ENCODE measurements at regions not wholly inside any gene's neighbourhood (a gene's known extent, or its start where the extent isn't known, plus 50 kb on each side); places are given as distances from the start of the nearest gene placed in this dataset.

DNA sequence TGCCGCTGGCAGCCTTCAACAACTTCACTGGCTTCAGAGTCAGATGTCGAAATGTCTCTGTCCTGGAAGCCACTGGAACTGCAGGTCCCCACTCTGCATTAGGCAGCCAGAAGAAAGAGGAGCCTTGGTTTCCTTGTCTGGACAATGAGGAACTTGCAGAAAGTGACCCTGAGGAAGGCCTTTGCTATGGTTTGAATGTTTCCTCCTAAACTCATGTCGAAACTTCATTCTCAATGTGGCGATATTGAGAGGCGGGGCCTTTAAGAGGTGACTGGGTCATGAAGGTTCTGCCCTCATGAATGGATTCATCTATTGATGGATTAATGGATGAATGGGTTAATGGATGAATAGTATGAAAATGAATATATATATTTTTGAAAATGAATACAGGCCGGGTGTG lies 61.6 kb upstream of the GPR26 start:
- TF ChIP-seq, protein P1, sequence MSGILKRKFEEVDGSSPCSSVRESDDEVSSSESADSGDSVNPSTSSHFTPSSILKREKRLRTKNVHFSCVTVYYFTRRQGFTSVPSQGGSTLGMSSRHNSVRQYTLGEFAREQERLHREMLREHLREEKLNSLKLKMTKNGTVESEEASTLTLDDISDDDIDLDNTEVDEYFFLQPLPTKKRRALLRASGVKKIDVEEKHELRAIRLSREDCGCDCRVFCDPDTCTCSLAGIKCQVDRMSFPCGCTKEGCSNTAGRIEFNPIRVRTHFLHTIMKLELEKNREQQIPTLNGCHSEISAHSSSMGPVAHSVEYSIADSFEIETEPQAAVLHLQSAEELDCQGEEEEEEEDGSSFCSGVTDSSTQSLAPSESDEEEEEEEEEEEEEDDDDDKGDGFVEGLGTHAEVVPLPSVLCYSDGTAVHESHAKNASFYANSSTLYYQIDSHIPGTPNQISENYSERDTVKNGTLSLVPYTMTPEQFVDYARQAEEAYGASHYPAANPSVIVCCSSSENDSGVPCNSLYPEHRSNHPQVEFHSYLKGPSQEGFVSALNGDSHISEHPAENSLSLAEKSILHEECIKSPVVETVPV (CRISPR knock-in tag; IDR thresholded peaks at IDR 0.05): no peak
- no peak for TF ChIP-seq SNAI2 (CRISPR knock-in tag; IDR thresholded peaks at IDR 0.05)
- no peak for TF ChIP-seq TCF4 (CRISPR knock-in tag; IDR thresholded peaks at IDR 0.05; ENCODE audit: borderline replicate concordance)
- no peak for TF ChIP-seq OSR1 (CRISPR knock-in tag; IDR thresholded peaks at IDR 0.05)
- TF ChIP-seq, protein P2, sequence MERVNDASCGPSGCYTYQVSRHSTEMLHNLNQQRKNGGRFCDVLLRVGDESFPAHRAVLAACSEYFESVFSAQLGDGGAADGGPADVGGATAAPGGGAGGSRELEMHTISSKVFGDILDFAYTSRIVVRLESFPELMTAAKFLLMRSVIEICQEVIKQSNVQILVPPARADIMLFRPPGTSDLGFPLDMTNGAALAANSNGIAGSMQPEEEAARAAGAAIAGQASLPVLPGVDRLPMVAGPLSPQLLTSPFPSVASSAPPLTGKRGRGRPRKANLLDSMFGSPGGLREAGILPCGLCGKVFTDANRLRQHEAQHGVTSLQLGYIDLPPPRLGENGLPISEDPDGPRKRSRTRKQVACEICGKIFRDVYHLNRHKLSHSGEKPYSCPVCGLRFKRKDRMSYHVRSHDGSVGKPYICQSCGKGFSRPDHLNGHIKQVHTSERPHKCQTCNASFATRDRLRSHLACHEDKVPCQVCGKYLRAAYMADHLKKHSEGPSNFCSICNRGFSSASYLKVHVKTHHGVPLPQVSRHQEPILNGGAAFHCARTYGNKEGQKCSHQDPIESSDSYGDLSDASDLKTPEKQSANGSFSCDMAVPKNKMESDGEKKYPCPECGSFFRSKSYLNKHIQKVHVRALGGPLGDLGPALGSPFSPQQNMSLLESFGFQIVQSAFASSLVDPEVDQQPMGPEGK (CRISPR knock-in tag; IDR thresholded peaks at IDR 0.05; ENCODE audit: borderline replicate concordance): no peak
- TF ChIP-seq ISL1 (CRISPR knock-in tag; IDR thresholded peaks at IDR 0.05): no peak
- TF ChIP-seq ZNF70 (CRISPR knock-in tag; IDR thresholded peaks at IDR 0.05): no peak
- TF ChIP-seq PPARA (CRISPR knock-in tag; IDR thresholded peaks at IDR 0.05; ENCODE audit: borderline replicate concordance): no peak
- TF ChIP-seq ZNF565 (CRISPR knock-in tag; conservative IDR thresholded peaks at IDR 0.05; ENCODE audit: low read depth): no peak
- no peak for TF ChIP-seq ZC3H10 (CRISPR knock-in tag; IDR thresholded peaks at IDR 0.05)
- TF ChIP-seq, protein P3, sequence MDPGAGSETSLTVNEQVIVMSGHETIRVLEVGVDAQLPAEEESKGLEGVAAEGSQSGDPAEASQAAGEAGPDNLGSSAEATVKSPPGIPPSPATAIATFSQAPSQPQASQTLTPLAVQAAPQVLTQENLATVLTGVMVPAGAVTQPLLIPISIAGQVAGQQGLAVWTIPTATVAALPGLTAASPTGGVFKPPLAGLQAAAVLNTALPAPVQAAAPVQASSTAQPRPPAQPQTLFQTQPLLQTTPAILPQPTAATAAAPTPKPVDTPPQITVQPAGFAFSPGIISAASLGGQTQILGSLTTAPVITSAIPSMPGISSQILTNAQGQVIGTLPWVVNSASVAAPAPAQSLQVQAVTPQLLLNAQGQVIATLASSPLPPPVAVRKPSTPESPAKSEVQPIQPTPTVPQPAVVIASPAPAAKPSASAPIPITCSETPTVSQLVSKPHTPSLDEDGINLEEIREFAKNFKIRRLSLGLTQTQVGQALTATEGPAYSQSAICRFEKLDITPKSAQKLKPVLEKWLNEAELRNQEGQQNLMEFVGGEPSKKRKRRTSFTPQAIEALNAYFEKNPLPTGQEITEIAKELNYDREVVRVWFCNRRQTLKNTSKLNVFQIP (CRISPR knock-in tag; IDR thresholded peaks at IDR 0.05; ENCODE audit: borderline replicate concordance, low read depth): no peak
- no peak for TF ChIP-seq TOX (CRISPR knock-in tag; IDR thresholded peaks at IDR 0.05; ENCODE audit: borderline replicate concordance)

Data from SK-N-SH treated with all-trans-retinoic acid at 6 μM for 48 hours (cell line).